22Rv1 (cell line): ENCODE measurements at regions not wholly inside any gene's neighbourhood (a gene's known extent, or its start where the extent isn't known, plus 50 kb on each side); places are given as distances from the start of the nearest gene placed in this dataset.
"Not testable (repeated sequence)": the region's sequence is repeated elsewhere in the genome, so short reads cannot be mapped to it uniquely, and the experiment has no call there.

Source experiments
- H3K27ac ChIP-seq: fragments of 450-650 bp; 2 replicates; pipeline ENCODE4 v1.5.1; 2017
- ZFX ChIP-seq: fragments of 450-650 bp; IDR thresholded peaks from 2 replicates; pipeline ENCODE4 v1.6.1; 2017; ENCODE audit warnings: antibody characterized with exemption, borderline replicate concordance
- TF ChIP-seq, protein P1 (sequence below): fragments of 450-650 bp; IDR thresholded peaks from 2 replicates; pipeline ENCODE4 v1.5.1; 2017; ENCODE audit warnings: mild to moderate bottlenecking

DNA sequence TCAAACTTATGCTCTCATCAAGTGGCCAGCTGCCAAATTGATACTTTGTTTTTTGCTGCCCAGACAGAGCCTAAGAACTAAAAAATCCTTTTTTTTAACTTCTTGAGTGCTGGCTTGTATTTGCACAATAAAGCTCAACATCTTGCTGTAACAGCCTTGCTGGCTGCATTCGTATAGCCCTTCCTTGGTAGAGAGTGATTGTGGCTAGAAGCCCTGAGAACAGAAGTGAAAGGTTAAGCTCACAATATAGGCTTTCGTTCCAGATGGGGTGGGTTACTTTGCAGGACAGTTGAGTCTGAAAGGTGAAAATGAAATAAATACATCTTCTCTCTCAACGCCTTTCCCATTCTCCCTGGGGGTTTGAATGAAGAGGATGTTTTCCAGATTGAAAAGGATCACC, 278.8 kb downstream of the HS3ST3B1 start:
- H3K27ac ChIP-seq, result no peak overlapping the region

DNA sequence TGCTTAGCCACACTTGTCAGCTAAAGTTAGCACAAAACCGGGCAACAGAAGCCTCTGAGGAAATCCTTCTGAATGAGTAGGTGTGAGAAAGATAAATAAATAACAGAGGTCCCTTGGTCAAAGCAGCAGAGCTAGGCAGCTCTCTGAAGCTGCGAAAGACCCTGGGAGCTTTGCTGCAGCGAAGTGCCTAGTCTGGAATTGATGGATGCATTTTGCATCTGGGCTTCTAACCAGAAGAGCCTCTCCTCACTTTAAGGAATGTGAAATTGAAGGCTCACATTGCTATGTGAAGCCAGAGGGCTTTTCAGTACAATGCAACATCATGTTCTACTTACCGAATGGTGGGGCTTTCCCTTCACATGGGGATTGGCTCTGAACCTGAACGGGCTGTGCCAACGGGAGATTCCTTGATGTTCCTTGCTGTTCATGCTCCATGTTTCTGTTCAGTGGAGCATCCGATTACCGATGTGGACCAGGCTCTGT, 274.6 kb downstream of the HS3ST3B1 start:
- H3K27ac ChIP-seq, result no peak overlapping the region
- TF ChIP-seq, protein P1, sequence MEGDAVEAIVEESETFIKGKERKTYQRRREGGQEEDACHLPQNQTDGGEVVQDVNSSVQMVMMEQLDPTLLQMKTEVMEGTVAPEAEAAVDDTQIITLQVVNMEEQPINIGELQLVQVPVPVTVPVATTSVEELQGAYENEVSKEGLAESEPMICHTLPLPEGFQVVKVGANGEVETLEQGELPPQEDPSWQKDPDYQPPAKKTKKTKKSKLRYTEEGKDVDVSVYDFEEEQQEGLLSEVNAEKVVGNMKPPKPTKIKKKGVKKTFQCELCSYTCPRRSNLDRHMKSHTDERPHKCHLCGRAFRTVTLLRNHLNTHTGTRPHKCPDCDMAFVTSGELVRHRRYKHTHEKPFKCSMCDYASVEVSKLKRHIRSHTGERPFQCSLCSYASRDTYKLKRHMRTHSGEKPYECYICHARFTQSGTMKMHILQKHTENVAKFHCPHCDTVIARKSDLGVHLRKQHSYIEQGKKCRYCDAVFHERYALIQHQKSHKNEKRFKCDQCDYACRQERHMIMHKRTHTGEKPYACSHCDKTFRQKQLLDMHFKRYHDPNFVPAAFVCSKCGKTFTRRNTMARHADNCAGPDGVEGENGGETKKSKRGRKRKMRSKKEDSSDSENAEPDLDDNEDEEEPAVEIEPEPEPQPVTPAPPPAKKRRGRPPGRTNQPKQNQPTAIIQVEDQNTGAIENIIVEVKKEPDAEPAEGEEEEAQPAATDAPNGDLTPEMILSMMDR, result no peak
- TF ChIP-seq ZFX, result no peak

More for the DNA sequence above, 278.8 kb downstream of the HS3ST3B1 start:
- TF ChIP-seq, protein P1, result no peak
- no peak for TF ChIP-seq ZFX

DNA sequence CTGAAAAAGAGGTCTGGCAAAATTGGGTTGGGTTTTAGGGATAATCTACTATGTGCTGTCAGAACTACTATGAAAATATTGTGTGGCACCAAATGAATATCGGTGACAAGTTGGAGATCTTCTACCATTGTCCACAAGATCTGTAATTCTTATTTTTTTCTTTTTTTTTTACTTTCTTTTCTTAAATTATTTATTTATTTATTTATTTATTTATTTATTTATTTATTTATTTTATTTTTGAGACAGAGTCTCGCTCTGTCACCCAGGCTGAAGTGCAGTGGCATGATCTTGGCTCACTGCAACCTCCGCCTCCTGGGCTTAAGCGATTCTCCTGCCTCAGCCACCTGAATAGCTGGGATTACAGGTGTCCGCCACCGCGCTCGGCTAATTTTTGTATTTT, 259.4 kb downstream of the HS3ST3B1 start:
- H3K27ac ChIP-seq, result not testable (repeated sequence)

DNA sequence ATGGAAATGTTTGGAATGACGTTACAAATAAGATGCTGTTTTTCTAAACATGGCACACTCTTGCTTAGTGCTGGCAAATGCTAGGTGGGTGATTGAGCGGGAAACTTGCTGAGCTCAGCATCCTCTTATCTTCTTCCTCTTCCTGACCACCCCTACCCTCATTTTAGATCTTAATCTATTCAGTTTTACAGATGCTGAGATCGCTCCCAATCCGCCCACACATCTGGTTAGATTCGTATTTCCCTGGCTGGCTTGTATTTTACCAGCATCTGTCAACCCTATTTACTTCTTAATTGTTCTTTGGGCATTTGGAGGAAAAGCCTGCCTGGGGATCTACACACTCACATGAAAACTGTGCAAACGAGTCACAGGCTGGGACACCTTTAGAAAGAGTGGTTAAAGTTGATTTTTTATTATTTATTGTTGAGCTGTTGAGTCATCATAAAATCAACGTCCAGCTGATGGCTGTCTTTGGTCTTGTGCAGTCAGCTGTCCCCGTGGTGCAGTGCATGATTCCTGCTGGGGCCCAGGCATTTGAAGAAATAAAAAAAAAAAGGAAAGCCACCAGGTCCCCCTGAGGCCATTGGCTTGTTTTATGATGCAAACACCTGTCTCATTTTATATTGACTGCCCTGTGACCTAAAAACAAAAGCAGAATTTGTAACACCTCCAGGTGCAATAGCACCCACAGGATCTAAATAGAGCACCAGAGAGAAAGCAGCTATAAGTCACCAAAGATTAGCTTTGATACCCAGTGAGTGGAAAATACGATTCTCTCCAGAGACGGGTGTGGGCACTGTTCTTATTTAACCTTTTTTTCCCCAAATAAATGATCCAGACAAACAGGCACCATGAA, 258.6 kb downstream of the HS3ST3B1 start:
- H3K27ac ChIP-seq, result no peak overlapping the region
- TF ChIP-seq, protein P1, result no peak
- no peak for TF ChIP-seq ZFX

DNA sequence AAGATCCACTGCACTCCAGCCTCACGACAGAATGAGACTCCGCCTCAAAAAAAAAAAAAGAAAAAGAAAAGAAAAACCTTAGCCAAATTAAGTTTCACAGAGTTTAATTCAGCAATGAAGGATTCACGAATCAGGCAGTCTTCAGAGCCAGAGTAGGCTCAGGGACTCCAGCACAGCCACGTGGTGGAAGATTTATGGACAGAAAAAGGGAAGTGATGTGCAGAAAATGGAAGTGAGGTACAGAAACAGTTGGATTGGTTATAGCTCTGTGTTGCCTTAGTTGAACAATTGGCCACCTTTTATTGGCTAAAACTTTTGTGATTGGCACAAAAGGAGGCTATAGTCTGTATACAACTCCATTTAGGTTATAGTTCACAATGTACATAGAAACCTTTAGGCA, 256.6 kb downstream of the HS3ST3B1 start:
- TF ChIP-seq, protein P1, result no peak
- TF ChIP-seq ZFX, result no peak
- H3K27ac ChIP-seq, result no peak overlapping the region

DNA sequence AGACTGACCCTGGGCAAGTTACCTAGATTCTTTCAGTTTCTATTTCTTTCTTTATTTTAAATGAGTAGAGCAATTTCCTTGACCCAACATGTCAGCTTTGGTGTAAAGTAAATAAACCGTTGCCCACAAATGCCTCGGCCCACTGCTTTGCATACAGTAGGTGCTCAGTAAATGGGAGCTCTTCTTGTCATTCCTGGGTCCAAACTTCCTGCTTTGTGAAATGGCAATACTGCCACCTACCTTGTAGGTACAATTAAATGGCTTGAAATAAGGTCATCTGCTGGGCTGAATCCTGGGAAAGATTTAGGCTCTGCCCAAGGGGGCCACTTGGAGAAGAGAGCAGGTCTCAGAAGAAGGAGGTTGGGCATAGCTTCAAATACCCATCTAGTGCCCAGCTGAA, 253.0 kb downstream of the HS3ST3B1 start:
- no peak for TF ChIP-seq ZFX
- TF ChIP-seq, protein P1, result no peak
- no peak overlapping the region for H3K27ac ChIP-seq

DNA sequence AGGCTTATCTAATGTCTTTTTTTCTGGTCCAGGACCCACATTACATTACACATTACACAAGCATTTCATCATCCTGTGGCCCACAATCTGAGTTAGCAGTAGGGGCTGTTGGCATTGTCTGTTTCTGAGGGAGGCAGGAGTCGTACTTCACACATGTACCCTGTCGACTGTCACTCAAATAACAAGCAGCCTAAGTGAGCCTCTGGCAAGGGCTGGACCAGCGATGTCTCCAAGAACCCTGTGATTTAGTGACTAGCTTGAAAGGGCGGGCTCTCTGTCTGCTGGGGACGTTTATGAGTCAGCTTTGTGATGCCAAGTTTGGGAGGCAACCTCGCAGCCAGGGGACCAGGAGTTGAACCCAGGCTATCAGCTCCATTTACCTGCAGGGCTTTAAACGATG, 251.4 kb downstream of the HS3ST3B1 start:
- TF ChIP-seq, protein P1, result no peak
- TF ChIP-seq ZFX, result no peak

DNA sequence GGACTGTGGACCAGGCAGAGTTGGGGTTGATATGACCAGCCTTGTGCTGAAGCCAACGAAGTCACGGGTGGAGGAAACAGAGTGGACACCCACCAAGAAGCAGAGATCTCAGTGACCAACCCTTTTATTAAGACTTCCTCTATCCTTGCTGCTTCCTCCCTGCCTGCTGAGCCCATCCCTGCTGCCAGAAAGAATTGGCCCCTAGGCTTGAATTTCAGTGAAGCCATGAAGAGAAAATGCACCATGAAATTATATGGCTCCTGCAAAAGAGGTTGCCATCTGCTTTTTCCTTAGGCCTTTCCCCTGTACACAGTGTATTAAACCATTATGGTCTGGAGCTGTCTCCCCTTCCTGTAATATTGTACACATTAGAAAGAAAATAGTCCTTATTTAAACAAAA, 246.7 kb downstream of the HS3ST3B1 start:
- TF ChIP-seq, protein P1, result no peak
- no peak for TF ChIP-seq ZFX
- no peak overlapping the region for H3K27ac ChIP-seq

More for the DNA sequence above, 251.4 kb downstream of the HS3ST3B1 start:
- no peak overlapping the region for H3K27ac ChIP-seq
